ENCODE measurements at regions not wholly inside any gene's neighbourhood (a gene's known extent, or its start where the extent isn't known, plus 50 kb on each side); places are given as distances from the start of the nearest gene placed in this dataset.

DNA sequence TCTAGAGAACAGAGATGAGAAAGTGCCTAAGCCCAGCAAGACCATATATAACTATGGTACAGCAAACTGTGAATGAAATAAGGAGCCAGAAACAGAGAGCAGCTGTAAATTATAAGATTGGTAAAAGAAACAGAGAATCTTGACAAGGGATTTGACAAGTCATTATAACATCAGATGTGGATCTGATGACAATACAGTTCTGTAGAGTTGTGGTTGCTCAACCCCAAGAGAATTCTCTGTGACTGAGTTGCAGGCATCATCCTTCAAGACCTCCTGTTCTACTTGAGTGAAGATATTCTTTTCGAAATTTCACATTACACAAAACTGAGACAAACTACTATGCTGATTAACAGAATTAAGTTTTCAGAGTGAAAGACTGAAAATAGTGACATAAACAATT is 343.1 kb upstream of the SLC39A10 start:
- no peak overlapping the region for H3K4me3 ChIP-seq
- peaks cover 9% of the 10 kb centered on the region for H3K4me1 ChIP-seq (replicated peaks)
- DNase-seq (ENCODE audit: low read depth in 1 of 2, low spot score in 2 of 2): no peak
- no peaks in the 10 kb centered on the region for H3K36me3 ChIP-seq
- H3K27ac ChIP-seq: no peak overlapping the region
- H3K9me3 ChIP-seq (replicated peaks): no peaks in the 10 kb centered on the region
- no peaks in the 10 kb centered on the region for H3K27me3 ChIP-seq (replicated peaks)

DNA sequence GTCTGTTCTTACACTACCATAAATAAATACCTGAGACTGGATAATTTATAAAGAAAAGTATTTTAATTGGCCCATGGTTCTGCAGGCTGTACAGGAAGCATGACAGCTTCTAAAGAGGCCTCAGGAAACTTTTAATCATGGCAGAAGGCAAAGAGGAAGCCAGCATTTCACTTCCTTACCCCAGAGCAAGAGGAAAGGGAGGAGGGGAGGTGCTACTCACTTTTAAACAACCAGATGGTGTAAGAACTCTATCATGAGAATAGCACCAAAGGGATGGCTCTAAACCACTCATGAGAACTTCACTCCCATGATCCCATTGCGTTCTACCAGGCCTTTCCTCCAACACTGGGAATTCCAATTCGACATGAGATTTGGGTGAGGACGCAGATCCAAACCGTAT is 344.4 kb upstream of the SLC39A10 start:
- Histone ChIP-seq H3K27ac (no peak overlapping the region), H3K9me3 (replicated peaks) (no peaks in the 10 kb centered on the region), H3K27me3 (replicated peaks) (no peaks in the 10 kb centered on the region), H3K4me3 (no peak overlapping the region), H3K36me3 (no peaks in the 10 kb centered on the region), H3K4me1 (replicated peaks) (no peaks in the 10 kb centered on the region)
- no peak for DNase-seq (ENCODE audit: low read depth in 1 of 2, low spot score in 2 of 2)

DNA sequence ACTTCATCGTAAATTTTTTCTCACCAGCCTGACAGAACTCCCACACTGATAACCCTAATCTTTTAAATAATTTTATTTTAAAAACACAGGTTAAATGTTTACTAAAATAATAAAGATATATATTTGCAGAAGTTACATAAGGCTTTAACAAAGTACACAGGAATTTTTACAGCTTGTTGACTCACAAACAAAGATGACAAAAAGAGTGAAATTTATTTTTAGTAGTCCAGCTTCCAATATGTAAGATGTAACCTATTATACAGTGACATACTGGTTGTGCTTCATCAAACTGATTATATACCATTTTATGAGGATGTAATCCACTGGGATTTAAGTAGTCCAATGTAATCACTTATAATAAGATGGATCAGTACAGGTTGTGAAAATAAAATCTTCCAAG is 348.9 kb upstream of the SLC39A10 start:
- Histone ChIP-seq H3K9me3 (replicated peaks) (no peaks in the 10 kb centered on the region), H3K4me1 (replicated peaks) (no peaks in the 10 kb centered on the region), H3K27ac (no peak overlapping the region), H3K36me3 (no peaks in the 10 kb centered on the region), H3K4me3 (no peak overlapping the region), H3K27me3 (replicated peaks) (no peaks in the 10 kb centered on the region; the same call in 1 of the 2 replicates)
- DNase-seq (ENCODE audit: low read depth in 1 of 2, low spot score in 2 of 2): no peak

DNA sequence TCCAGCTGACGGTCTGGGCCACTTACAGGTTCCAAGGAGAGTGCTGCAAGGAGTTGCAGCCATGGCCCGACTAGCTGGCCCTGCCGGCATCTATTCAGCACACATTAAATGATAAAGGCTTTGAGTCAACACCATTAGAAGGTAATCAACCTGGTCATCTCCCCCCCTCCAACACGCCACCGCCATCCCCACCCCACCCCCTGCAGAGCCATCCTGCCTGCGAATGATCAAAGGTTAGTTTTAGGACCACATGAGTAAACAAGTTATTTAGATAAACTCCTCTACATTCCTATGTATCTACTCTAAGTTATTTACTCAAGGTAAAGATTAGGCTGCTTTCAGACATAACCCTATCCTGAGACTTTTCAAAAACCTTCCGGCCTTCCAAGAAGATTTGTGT is 349.3 kb upstream of the SLC39A10 start:
- Histone ChIP-seq H3K27me3 (replicated peaks) (no peaks in the 10 kb centered on the region; the same call in 1 of the 2 replicates), H3K9me3 (replicated peaks) (no peaks in the 10 kb centered on the region), H3K4me3 (no peak overlapping the region), H3K4me1 (replicated peaks) (no peaks in the 10 kb centered on the region), H3K27ac (no peak overlapping the region), H3K36me3 (no peaks in the 10 kb centered on the region)
- DNase-seq (ENCODE audit: low read depth in 1 of 2, low spot score in 2 of 2): no peak

DNA sequence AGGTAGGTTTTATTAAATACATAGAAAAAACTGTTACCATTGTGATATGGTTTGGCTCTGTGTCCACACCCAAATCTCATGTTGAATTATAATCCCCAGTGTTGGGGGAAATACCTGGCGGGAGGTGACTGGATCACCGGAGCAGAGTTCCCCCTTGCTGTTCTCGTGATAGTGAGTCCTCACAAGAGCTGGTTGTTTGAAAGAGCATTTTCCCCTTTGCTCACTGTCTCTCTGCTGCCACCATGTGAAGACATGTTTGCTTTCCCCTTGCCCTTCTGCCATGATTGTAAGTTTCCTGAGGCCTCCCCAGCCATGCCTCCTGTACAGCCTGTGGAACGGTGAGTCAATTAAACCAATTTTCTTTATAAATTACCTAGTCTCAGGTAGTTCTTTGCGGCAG is 352.7 kb upstream of the SLC39A10 start:
- Histone ChIP-seq H3K27me3 (replicated peaks) (no peaks in the 10 kb centered on the region; the same call in 1 of the 2 replicates), H3K9me3 (replicated peaks) (no peaks in the 10 kb centered on the region), H3K27ac (no peak overlapping the region), H3K4me1 (replicated peaks) (no peaks in the 10 kb centered on the region), H3K36me3 (no peaks in the 10 kb centered on the region), H3K4me3 (no peak overlapping the region)
- no peak for DNase-seq (ENCODE audit: low read depth in 1 of 2, low spot score in 2 of 2)

DNA sequence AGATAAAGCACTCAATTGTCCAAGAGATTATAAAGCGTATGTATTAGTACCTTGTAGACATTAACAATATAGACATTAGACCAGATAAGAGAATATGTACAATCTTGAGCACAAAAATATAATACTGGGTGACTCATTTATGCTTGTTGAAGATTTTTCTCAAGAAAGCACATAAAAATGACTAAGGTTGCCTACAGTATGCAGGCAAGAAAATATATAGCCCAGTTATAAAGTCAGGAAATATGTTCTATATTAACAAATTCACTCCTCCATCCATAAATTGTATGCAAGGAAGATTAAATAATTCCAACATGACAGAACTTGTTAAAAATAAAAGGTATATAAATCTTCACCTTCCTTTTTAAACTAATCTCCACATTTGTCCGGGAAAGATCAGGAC is 356.4 kb upstream of the SLC39A10 start:
- Histone ChIP-seq H3K36me3 (no peaks in the 10 kb centered on the region), H3K4me1 (replicated peaks) (no peaks in the 10 kb centered on the region), H3K27ac (no peak overlapping the region), H3K27me3 (replicated peaks) (no peaks in the 10 kb centered on the region; the same call in 1 of the 2 replicates), H3K4me3 (no peak overlapping the region), H3K9me3 (replicated peaks) (no peaks in the 10 kb centered on the region)
- no peak for DNase-seq (ENCODE audit: low read depth in 1 of 2, low spot score in 2 of 2)

DNA sequence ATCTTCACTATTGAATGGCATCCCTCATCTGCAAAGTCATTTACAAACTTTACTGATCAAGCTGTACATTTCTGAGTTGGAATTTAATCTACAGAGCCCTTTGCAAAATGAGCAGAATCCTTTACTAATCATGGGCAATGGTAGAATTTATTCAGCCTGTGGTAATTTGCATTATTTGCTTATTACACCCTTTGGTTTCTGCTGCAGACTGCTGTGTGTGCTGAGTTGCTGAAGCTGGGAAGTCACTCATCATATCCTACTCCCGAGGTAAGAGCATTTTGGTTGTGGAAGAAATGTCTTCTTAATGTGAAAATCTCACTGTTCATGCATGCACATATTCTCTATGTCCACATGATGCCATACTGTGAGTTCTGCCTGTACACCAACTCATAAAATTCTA is 357.4 kb upstream of the SLC39A10 start:
- no peaks in the 10 kb centered on the region for H3K27me3 ChIP-seq (replicated peaks)
- DNase-seq (ENCODE audit: low read depth in 1 of 2, low spot score in 2 of 2): no peak
- no peaks in the 10 kb centered on the region for H3K4me1 ChIP-seq (replicated peaks)
- no peak overlapping the region for H3K27ac ChIP-seq
- H3K36me3 ChIP-seq: no peaks in the 10 kb centered on the region
- H3K4me3 ChIP-seq: no peak overlapping the region
- no peaks in the 10 kb centered on the region for H3K9me3 ChIP-seq (replicated peaks)

DNA sequence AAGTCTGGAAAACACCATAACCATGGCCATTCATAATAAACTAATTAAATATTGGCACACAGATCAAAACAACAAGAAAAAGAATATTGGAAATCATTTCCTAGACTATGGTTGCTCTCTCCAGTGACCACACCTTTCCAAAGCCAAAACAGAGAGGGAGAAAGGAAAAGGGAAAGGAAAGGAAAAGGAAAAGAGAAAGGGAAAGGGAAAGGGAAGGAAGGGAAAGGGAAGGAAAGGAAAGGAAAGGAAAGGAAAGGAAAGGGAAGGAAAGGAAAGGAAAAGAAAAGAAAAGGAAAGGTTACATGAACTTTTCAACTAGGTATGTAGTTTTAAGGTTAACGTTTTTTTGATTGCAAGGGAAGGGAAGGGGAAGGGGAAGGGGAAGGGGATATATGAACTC is 360.5 kb upstream of the SLC39A10 start:
- no peak overlapping the region for H3K4me3 ChIP-seq
- no peaks in the 10 kb centered on the region for H3K27me3 ChIP-seq (replicated peaks)
- no peaks in the 10 kb centered on the region for H3K9me3 ChIP-seq (replicated peaks)
- H3K27ac ChIP-seq: no peak overlapping the region
- no peaks in the 10 kb centered on the region for H3K4me1 ChIP-seq (replicated peaks)
- no peaks in the 10 kb centered on the region for H3K36me3 ChIP-seq
- DNase-seq (ENCODE audit: low read depth in 1 of 2, low spot score in 2 of 2): no peak

DNA sequence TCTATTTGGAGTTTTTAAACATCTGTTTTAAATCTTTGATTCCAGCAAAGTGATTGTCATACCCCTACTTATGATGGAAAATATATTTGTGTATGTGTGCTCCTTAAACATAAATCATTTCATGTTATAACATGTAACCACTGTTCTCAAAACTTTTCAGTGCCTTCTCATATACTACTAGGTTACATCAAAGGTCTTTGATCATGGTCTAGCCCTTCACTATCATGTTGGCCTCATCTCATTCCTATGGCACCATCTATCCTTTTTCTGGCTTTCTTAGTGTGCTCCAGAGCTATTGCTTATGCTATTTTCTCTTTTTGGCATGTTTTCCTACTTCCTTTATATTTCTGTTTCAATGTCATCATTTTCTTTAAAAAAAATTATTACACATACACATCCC is 367.9 kb upstream of the SLC39A10 start:
- no peak for DNase-seq (ENCODE audit: low read depth in 1 of 2, low spot score in 2 of 2)
- H3K9me3 ChIP-seq (replicated peaks): no peaks in the 10 kb centered on the region
- no peaks in the 10 kb centered on the region for H3K36me3 ChIP-seq
- H3K27ac ChIP-seq: no peak overlapping the region
- H3K4me1 ChIP-seq (replicated peaks): no peaks in the 10 kb centered on the region
- no peaks in the 10 kb centered on the region for H3K27me3 ChIP-seq (replicated peaks)
- no peak overlapping the region for H3K4me3 ChIP-seq

DNA sequence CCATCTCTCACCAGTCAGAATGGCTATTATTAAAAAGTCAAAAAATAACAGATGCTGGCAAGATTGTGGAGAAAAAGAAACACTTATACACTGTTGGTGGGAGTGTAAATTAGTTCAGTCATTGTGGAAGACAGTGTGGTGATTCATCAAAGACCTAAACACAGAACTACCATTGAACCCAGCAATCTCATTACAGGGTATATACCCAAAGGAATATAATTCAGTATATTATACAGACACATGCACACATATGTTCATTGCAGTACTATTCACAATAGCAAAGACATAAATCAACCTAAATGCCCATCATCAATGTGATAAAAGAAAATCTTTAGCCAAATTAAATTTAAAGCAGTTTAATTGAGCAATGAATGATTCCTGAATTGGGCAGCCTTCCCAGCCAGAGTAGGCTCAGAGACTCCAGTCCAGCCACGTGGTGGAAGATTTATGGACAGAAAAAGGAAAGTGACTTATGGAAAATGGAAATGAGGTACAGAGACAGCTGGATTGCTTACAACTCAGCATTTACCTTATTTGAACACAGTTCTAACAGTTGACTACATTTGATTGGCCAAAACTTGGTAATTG is 377.1 kb upstream of the SLC39A10 start:
- no peak for DNase-seq (ENCODE audit: low read depth in 1 of 2, low spot score in 2 of 2)
- Histone ChIP-seq H3K4me3 (no peak overlapping the region), H3K9me3 (replicated peaks) (no peaks in the 10 kb centered on the region), H3K36me3 (no peaks in the 10 kb centered on the region), H3K27me3 (replicated peaks) (no peaks in the 10 kb centered on the region), H3K4me1 (replicated peaks) (no peaks in the 10 kb centered on the region), H3K27ac (no peak overlapping the region)

DNA sequence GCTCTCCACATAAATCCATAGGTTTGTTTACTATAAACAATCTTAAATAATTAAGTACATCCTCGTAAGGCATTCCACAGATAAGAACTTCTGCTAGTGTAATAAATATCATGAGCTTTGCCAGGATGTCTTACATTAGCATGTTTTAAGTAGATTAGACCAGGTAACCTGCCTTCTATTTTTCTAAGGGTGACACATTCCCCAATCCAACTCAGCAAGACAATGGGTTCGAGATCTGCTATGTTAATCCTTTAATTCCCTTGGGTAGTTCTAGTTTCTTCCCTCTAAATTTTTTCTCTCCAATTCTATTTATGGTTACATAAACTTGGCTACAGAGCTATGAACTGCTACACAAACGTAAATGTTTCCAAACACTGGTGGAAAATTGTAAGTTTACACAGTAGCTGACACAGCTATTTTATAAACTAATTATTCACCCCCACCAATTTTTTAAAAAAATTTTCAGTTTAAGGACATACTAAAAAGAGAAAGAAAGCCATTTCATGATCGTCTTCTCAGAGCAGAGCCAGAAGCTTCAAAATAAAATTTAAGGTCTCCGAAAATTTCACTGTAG is 386.5 kb upstream of the SLC39A10 start:
- H3K9me3 ChIP-seq (replicated peaks): no peaks in the 10 kb centered on the region
- H3K36me3 ChIP-seq: no peaks in the 10 kb centered on the region
- no peak overlapping the region for H3K27ac ChIP-seq
- H3K4me1 ChIP-seq (replicated peaks): no peaks in the 10 kb centered on the region
- H3K4me3 ChIP-seq: no peak overlapping the region
- no peaks in the 10 kb centered on the region for H3K27me3 ChIP-seq (replicated peaks)
- DNase-seq (ENCODE audit: low read depth in 1 of 2, low spot score in 2 of 2): no peak

DNA sequence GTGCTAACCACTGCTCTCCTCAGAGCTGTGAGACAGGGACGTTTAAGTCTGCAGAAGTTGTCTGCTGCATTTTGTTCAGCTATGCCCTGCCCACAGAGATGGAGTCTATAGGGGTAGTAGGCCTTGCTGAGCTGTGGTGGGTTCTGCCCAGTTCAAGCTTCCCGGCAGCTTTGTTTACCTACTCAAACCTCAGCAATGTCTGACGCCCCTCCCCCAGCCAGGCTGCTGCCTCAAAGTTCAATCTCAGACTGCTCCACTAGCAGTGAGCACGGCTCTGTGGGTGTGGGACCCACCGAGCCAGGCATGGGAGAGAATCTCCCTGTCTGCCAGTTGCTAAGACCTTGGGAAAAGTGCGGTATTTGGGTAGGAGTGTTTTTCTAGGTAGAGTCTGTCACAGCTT is 387.8 kb upstream of the SLC39A10 start:
- H3K4me3 ChIP-seq: no peak overlapping the region
- no peak overlapping the region for H3K27ac ChIP-seq
- H3K9me3 ChIP-seq (replicated peaks): no peaks in the 10 kb centered on the region
- H3K36me3 ChIP-seq: no peaks in the 10 kb centered on the region
- no peaks in the 10 kb centered on the region for H3K27me3 ChIP-seq (replicated peaks)
- DNase-seq (ENCODE audit: low read depth in 1 of 2, low spot score in 2 of 2): no peak
- H3K4me1 ChIP-seq (replicated peaks): no peaks in the 10 kb centered on the region

DNA sequence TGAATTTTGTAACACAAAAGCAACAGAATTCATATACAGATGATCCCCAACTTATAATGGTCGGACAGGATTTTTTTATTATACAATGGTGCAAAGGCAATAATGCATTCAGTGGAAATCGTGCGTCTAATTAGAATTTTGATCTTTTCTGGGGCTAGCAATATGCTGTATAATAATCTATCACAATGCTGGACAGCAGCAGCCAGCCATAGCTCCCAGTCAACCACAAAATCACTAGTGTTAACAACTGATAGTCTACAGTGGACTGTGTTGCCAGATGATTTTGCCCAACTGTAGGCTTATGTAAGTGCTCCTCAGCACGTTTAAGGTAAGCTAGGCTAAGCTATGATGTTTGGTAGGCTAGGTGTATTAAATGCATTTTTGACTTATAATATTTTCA is 399.0 kb upstream of the SLC39A10 start:
- no peak for DNase-seq (ENCODE audit: low read depth in 1 of 2, low spot score in 2 of 2)
- Histone ChIP-seq H3K9me3 (replicated peaks) (no peaks in the 10 kb centered on the region), H3K27me3 (replicated peaks) (no peaks in the 10 kb centered on the region), H3K36me3 (no peaks in the 10 kb centered on the region), H3K4me1 (replicated peaks) (no peaks in the 10 kb centered on the region), H3K27ac (no peak overlapping the region), H3K4me3 (no peak overlapping the region)

DNA sequence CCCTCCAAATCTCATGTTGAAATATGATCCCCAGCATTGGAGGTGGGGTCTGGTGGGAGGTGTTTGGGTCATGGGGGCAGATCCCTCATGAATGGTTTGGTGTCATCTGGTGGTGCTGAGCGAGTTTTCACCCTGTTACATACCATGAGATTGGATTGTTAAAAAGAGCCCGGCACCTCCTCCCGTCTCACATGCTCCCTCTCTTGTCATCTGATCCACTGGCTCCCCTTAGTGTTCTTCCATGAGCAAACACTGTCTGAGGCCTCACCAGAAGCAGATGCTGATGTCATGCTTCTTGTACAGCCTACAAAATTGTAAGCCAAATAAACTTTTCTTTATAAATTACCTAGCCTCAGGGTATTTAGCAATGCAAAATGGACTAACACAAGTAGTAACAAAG is 405.0 kb upstream of the SLC39A10 start:
- no peaks in the 10 kb centered on the region for H3K9me3 ChIP-seq (replicated peaks)
- no peak overlapping the region for H3K27ac ChIP-seq
- no peak for DNase-seq (ENCODE audit: low read depth in 1 of 2, low spot score in 2 of 2)

DNA sequence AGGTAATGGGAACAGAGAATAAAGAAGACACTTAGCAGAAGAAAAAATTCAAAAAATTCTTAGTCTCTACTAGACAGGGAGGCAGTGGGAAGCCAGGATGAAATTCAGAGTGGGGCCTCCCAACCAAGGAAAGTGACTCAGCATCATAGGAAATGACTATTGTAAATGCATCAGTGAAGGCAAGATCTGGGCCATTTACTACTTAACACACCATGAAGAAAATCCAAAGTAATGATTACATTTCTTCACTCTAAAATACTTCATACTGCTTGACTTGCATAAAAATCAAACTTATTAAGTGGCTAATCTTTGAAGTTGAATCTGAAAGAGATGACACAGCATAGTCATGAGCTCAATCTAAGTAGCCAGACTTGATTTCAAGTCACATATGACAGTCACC is 405.8 kb upstream of the SLC39A10 start:
- no peak overlapping the region for H3K4me3 ChIP-seq
- no peak overlapping the region for H3K27ac ChIP-seq
- no peaks in the 10 kb centered on the region for H3K4me1 ChIP-seq (replicated peaks)
- no peaks in the 10 kb centered on the region for H3K9me3 ChIP-seq (replicated peaks)
- no peaks in the 10 kb centered on the region for H3K27me3 ChIP-seq (replicated peaks)
- no peaks in the 10 kb centered on the region for H3K36me3 ChIP-seq
- DNase-seq (ENCODE audit: low read depth in 1 of 2, low spot score in 2 of 2): no peak

More for the DNA sequence above, 405.0 kb upstream of the SLC39A10 start:
- Histone ChIP-seq H3K4me1 (replicated peaks) (no peaks in the 10 kb centered on the region), H3K36me3 (no peaks in the 10 kb centered on the region), H3K27me3 (replicated peaks) (no peaks in the 10 kb centered on the region), H3K4me3 (no peak overlapping the region)

Data from SJSA1 (cell line).